GM19463 (cell line): ENCODE measurements at regions not wholly inside any gene's neighbourhood (a gene's known extent, or its start where the extent isn't known, plus 50 kb on each side); places are given as distances from the start of the nearest gene placed in this dataset.
A peak's percentile ranks its signal among the peaks of the same experiment; 100 is the strongest.
"Not testable (repeated sequence)": the region's sequence is repeated elsewhere in the genome, so short reads cannot be mapped to it uniquely, and the experiment has no call there.

ENCODE experiments used
- ATAC-seq: cut with Tn5 transposase; IDR thresholded peaks from one replicate; pipeline ENCODE4 v1.9.1; 2021; ENCODE audit warnings: mild to moderate bottlenecking, moderate library complexity; ENCODE audit not compliant: unreplicated experiment

DNA sequence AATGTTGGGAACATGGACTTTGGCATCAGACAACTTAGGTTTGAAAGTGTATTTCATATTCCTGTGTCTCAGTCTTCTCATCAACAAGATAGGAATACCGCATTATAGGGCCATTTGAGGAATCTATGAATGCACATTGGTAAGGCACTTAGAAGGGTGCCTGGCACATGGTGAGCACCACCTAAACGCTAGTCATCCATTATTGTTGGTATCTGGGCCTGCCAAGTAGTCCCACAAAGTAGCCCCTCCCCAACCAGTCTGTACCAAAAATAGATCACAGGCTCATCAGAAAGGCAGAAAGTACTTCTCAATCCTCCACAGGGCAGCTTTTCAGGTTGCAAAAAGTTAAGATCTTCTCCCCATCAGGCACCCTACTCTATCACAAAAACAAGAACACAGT lies 162.3 kb upstream of the KLF3 start:
- ATAC-seq, result no peak

DNA sequence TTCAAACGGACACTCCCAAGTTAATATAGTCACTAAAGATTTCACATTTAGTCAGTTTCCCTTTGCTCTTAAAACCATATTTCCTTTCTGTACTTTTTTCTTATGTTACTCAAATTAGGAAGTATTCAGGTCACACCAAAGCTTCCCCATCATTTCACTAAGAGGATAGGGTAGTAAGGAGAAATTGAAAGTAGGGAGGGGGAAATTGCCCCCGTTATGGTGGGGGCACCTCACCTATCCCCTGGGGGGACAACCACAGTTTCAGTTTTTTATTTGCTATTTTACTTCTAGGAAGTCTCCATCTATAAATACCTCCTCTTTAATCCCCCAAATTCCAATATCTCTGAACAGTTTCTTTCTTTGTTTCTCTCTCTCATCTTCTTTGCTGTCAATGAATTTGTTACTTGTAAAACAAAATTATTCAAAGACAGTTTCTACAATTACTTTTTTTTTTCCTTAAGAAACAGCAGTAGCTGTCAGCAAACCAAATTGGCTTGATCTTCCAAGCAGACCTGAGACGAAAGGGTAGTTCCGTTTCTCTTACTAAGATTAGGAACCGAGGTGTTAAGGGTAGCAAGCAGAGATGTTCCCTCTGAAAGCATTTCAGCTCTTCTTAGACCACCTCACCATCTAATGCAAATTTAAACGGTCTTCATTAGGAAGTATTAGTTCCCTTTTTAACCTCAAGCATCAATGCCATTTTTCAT lies 160.2 kb upstream of the KLF3 start:
- ATAC-seq, result peak; percentile 86

DNA sequence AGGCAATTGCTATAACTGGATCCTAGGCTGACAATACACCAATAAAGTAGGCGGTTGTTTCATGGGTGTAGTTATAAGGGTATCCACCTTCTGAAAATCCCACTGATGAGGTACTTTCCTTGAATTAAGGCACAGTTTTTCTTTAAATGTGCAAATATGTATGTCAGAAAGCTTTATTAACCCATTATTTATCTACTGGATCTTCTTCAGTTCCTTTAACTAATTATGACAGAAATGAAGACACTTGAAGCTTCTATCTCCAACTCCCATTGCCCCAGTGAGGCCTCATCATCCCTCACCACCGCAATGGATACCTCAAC lies 159.6 kb upstream of the KLF3 start:
- ATAC-seq, result peak; percentile 1

DNA sequence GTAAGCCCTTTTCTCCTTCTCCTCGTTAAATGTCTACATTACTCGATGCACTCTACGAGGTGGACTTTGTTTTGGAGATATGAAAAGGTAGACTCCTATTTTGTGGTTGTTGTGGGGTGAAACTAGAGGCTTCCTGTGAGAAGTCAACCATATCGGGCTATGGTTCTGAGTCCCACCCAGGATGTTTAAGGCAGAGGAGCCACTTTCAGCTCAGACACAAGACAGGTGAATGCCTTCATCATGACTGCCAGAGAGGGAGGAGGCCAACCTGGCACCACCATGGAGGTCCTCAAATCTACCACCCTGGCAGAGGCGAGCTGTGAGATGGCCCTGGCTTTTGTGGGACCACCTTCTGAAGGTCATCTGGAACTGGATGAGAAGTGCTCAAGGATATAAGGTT lies 154.4 kb upstream of the KLF3 start:
- ATAC-seq, result no peak

DNA sequence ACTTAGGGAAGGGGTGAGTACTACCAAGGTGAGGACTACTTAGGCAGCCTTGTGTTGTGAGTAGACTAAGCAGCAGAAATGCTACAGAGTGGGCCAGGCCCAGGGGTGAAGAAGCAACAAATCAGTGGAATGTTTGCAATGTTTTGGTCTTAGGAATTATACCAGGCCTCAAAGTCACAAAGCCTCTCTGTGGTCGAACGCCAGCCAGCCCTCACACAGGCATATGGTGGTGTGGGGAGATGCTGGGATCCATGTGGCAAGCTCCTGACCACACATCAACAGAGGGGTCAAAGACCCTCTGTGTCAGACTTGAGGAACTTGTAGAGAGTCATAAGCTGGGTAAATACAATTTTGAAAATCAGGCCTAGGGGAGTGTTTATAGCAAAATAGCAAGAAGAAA lies 153.8 kb upstream of the KLF3 start:
- ATAC-seq, result no peak

DNA sequence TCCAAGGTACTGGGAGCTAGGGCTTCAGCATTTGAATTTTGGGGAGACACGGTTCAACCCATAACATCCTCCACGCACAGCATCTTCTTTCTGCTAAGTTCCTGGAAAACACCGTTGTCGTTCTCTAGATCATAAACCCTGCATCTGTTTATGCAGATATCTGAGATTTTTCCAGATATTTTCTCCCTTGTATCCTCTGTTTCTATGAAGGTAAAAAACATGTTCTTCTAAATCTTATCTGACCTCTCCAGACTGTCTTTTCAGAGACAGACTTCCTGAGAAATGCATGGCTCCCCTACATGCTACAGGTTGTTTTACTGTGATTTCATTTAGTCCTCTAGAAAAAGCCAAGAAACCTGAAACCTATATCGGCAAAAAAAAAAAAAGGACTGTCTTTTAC lies 152.3 kb upstream of the KLF3 start:
- ATAC-seq, result no peak

DNA sequence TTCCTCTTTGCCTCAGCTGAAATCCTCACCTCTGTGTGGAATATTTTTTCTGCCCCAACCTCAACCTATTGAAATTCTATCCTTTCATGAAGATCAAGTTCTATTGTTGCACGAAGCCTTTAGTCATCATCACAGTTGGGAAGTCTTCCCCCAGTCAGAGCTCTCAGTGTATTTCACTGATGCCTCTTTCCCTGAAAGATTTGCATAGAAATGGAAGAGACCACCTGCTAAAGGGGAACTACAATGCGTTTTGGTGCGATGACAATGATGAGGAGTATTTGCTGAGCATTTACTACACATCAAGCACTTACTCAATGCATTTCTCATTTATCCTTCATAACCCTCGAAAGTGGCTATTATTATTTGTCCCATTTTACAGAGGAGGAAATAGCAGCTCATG lies 151.2 kb upstream of the KLF3 start:
- ATAC-seq, result no peak

DNA sequence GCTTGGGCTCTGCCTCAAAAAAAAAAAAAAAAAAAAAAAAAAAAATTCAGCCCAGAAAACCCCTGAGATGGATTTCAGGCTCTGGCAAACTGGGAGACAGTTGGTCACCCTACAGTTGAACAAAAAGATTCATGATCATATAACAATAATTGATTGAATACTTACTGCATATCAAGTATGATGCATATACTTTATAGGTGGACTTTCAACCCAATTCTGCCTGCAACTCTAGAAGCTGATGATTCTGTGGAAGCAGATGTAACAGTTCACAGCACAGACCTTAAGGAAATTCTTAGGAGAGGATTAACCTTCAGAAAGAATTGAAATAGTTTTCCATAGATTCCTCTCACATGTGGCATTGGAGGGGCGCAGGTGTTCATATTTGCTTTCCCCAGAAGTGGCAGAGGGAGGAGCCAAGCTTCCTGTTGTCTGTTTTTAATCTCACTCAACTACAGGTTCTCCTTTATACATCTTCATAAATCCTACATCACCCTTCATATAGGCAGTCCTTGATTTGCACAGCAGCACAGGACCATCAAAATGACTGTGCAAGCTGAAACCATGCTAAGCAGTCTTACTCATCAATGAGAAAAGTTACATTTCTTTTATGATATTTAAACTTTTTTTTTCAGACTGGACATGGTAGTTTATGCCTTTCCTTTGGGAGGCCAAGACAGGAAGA lies 149.4 kb upstream of the KLF3 start:
- no peak for ATAC-seq

DNA sequence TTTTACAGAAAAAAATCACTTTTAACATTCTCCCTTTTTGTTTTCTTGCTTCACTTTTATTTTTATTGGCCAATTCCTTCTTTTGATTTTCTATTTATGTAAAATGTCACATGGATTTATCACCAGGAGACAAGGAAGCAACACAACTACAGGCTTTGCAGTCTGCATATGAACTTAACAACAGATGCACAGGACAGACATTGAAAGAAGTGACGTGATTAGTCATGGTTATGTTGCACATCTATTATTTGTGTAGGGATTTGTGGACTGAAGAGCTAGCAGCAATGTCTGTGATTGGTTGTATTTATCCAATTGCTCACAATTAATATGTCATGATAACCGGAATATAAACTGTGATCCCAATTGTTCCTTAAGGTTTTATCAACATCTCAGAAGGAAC lies 147.8 kb upstream of the KLF3 start:
- no peak for ATAC-seq

DNA sequence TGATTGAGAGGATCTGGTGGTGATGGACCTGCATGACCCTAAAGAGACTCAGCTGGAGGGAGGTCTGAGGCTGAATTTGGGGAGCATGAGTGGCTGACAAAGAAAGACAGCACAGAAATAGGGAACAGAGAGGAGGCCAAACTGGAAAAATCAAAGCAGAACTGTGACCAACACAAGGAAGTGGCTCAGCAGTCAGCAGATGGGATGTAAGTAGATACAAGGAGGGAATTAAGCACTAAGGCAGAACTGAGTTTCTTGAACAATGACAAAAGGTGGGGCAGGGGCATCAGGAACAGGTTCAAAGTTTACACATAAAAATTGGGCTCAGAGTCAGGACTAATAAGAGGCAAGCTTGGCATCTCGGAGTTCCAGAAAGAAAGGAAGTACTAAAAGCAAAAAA lies 144.3 kb upstream of the KLF3 start:
- no peak for ATAC-seq

DNA sequence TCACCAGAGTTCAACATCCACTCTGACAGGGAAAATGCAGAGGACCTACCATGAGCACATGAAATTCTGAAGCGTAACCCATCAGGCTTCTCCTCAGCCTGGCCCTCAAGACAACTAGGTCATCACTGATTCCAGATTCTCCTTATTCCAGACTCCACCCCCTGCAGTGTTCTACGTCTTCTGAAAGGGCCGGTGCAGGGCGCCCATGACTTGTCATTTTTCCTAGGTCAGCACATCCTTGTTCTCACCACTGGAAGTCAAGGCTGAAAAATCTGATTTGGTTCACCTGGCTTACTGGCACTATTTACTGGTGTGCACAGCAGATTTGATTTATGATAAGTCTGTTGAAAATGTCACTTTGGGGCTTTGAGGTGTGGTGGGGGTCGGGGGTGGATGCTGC lies 140.9 kb upstream of the KLF3 start:
- ATAC-seq, result no peak

DNA sequence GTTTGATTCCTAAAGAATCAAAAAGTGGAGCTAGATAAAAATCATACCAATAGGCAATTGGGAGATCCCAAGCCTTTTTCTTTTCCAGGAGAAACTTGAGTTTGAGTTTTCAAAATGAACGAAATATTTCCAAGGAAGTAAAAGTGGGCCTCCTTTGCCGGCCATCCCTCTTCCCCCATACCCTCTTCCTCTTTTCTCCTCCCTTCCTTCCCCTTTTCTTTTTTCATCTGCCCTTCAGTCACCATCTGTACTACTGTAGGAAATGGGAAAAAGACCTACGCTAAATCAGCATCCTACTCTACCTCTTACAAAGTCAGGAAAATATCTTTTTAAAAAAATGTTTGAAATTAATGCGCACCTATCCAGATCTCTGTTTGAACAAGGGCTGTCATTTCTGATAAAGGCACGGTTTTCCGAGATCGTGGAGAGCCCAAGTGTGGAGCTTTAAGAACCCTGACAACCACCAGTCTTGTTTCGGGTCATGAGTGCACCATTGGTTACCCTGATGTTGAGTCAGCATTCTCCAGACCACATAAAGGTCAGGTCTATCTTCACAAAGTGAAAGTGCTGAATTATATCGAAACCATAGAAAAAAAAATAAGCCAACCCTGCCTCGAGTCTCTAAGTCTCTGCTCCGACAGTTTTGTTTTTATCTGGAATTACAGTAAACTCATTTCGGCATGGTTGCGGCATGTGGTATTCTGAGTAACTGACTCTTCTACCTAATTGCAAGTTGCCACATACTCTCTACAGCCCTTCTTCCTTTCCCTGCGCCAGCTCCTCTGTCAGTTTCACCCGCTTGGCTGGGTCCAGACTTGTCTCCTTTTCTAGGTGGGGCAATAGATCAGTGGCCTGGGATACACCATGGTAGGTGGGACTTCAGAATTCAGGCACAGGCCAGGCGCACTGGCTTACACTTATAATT lies 140.2 kb upstream of the KLF3 start:
- peak; percentile 96 for ATAC-seq

DNA sequence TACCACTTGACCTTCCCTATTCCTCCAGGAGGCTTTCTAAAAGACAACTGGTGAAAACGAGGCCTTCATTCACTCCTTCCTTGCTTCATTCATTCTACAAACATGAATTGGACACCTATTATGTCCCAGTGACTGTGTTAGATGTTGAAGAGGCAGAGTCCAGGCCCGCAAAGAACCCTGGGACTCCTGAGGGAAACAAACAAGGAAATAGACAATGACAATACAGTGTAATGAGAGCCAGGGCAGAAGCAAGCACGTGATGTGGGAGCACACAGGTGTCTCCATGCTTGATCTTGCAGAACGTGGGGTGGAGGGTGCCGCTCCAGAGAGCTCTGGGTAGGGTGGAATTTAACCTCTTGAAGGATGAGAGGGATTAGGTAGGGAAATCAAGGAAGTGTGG lies 137.6 kb upstream of the KLF3 start:
- ATAC-seq, result no peak

DNA sequence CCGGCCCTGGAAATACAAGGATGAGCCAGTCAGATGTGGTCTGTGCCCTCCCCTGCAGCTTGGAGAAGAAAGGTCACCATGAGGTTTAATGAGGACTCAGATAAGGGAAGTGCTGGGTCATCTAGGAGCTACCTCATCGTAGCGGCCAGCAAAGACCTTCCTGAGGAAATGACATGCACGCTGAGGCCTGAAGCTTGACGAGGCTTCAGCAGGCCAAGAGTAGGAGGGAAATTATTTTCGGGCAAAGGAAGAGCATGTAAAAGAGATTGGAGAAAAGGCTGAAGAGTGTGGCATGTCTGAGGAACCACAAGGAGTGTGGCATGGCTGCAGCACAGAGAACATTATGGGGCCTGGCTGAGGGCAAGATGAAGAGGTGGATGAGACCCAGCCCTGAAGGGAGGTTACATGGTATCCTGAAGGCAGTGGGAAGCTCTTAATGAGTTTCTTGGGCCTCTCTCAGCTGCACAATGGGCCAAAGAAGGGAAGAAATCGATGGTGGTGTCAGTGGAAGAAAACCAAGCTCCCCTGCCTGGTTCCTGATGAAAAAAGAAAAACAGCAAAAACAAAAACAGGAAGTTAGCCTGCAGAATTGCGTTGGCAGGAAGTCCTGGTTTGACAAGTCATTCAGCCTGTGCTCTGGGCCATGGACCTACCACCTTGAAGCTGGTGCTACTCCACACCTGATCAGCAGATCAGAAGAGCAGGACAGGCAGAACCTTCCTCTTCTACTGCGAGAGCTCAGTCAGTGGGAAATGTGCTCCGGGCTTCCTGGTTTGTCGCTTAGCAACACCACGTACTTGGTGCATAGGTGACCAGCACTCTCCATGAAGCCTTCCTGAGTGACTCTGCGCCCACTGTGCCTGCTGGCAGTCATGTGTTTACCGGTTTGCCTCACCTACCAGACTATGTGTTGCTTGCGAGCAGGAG lies 134.5 kb upstream of the KLF3 start:
- peak; percentile 67 for ATAC-seq

DNA sequence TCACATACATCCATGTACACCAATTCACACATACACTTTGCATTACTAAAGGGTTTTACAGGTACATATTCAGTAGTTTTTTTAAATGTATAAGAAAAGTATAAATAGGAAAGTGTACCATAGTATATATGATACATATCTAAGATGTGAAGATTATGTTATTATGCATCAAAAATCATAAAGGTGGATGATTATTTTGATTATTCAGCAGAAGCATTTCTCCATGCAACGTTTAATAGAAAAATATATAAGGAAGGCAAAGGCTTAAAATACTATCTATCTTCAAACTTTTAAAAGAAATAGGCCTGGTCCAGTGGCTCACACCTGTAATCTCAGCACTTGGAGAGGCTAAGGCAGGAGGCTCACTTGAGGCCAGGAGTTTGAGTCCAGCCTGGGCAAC lies 133.5 kb upstream of the KLF3 start:
- ATAC-seq, result no peak

DNA sequence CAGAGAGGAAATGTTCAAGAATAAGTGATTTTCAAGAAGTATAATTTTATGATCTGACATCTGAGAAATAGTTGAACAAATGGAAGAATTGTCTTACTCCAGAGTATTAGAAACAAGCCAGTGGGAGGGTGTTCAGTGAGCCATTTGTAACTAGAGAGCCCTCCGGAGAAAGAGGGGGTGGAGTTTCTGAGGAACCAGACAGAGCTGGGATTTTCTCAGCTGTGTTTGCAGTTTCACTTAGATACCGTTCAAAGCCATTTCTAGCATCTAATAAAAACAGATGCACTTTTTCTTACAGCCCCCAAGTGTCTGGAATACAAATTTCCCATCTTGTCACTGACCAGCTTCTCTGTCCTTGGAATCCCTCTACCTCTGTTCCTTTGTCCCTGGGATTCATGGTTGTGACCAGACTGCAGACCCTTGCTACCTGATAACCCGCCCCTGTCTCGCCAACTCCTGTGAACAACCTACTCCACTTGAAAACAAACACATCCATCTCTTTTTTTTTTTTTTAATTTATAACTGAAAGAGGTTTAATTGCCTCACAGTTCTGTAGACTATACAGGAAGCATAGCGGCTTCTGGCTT lies 132.8 kb upstream of the KLF3 start:
- ATAC-seq, result no peak

DNA sequence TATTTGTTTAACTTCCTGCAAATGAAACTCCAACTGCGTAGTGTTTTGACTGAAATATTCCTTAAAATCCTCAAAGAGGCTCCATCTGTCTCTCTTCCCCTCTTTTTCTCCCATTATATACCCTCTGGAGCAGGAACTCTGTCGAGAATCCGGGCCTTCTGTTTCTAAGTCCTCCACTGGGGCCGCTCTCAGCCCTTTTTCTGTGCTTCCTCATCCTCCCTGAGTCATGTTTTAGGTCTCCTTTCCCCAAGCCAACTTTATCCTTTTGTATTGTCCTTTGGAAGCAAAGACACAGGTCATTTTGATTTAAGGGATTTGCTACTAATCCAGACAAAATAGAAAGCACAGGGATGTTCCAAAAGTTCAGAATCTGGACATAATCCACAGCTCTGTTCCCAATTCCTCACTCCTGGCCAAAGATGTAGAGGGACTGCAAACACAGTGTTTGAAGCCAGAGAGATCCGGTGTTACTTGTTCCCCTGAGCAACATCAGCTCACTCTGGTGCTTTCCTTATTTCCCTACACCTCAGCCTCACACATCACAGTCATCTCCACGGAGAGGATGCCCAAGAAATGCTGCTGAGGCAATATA lies 131.0 kb upstream of the KLF3 start:
- ATAC-seq, result no peak

DNA sequence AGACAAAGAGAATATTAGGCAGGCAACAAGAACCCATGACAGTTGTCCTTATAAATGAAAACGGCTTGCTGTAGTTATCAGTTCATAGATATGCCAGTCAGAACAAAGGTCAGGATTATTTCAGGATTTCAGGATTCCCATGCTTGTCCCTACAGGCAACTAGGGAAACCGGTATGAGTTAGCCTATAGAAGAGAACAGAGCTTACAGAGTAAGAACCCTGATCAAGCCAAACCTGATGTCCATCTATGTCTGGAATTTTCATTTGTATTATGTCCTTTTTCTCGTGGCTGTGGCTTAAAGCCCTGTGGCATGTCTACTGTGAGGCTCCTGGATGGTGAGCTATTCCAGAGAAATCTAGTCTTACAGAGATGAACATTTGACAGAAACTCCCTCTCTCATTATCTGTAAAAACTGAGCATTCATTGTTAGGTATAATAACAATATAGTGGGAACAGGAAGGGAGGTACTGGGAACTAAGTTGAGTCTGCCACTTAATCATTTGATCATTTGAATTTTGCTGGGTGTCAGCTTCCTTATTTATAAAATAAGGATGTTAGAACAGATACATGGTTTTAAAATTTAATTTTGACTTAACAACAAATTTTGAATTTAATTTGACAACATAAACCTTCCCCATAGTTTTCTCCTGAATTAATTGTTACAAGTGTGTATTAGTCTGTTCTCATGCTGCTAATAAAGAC lies 129.5 kb upstream of the KLF3 start:
- ATAC-seq, result no peak

DNA sequence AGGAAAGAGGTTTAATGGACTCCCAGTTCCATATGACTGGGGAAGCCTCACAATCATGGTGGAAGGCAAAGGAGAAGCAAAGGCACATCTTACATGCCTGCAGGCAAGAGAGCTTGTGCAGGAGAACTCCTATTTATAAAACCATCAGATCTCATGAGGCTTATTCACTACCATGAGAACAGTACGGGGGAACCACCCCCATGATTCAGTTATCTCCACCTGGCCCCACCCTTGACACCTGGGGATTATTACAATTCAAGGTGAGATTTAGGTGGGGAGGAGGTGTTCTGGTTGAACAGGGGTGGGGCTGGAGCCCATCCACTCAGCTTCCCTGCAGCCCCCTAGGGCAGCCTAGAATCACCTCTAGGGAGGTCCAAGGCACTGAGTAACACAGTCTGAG lies 128.9 kb upstream of the KLF3 start:
- ATAC-seq, result not testable (repeated sequence)

DNA sequence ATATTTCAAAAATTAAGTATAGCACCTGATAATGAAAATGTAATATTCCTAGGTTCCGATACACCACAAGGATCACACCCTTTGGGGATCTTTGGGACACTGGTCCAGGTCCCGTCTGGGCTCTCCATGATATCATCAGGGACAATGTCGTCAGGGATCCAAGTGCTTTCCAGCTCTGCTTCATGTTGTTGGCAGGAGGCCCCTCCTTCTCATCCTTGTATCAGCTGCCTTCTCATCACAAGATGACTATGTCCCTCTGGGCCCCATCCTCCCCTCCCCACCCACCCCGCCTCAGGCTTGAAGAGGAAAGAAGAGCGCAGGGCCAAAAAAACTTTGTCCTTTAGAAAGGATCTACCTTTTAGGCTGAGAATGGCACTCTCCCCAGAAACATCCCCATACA lies 128.3 kb upstream of the KLF3 start:
- ATAC-seq, result no peak
